ENCODE measurements at regions not wholly inside any gene's neighbourhood (a gene's known extent, or its start where the extent isn't known, plus 50 kb on each side); places are given as distances from the start of the nearest gene placed in this dataset.

GRCh38 chr5:120932480-120932879 is 468.4 kb downstream of the PRR16 start:
- no peak for TF ChIP-seq CHD2 (IDR thresholded peaks at IDR 0.05; ENCODE audit: low read depth, low read length)
- TF ChIP-seq ZNF768 (CRISPR knock-in tag; IDR thresholded peaks at IDR 0.05): no peak
- no peak for TF ChIP-seq MTF1 (CRISPR knock-in tag; IDR thresholded peaks at IDR 0.05)
- TF ChIP-seq, protein P1, sequence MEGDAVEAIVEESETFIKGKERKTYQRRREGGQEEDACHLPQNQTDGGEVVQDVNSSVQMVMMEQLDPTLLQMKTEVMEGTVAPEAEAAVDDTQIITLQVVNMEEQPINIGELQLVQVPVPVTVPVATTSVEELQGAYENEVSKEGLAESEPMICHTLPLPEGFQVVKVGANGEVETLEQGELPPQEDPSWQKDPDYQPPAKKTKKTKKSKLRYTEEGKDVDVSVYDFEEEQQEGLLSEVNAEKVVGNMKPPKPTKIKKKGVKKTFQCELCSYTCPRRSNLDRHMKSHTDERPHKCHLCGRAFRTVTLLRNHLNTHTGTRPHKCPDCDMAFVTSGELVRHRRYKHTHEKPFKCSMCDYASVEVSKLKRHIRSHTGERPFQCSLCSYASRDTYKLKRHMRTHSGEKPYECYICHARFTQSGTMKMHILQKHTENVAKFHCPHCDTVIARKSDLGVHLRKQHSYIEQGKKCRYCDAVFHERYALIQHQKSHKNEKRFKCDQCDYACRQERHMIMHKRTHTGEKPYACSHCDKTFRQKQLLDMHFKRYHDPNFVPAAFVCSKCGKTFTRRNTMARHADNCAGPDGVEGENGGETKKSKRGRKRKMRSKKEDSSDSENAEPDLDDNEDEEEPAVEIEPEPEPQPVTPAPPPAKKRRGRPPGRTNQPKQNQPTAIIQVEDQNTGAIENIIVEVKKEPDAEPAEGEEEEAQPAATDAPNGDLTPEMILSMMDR (CRISPR knock-in tag; IDR thresholded peaks at IDR 0.05): no peak
